NCI-H2107 treated with DMSO at 0.1 percent for 48 hours (cell line): ENCODE measurements at regions not wholly inside any gene's neighbourhood (a gene's known extent, or its start where the extent isn't known, plus 50 kb on each side); places are given as distances from the start of the nearest gene placed in this dataset.
A peak's percentile ranks its signal among the peaks of the same experiment; 100 is the strongest.
"Not testable (repeated sequence)": the region's sequence is repeated elsewhere in the genome, so short reads cannot be mapped to it uniquely, and the experiment has no call there.

Source experiments
- DNase-seq: peaks from one replicate; lab custom pipeline; 2025; ENCODE audit not compliant: unreplicated experiment; lab: John Stamatoyannopoulos, UW

DNA sequence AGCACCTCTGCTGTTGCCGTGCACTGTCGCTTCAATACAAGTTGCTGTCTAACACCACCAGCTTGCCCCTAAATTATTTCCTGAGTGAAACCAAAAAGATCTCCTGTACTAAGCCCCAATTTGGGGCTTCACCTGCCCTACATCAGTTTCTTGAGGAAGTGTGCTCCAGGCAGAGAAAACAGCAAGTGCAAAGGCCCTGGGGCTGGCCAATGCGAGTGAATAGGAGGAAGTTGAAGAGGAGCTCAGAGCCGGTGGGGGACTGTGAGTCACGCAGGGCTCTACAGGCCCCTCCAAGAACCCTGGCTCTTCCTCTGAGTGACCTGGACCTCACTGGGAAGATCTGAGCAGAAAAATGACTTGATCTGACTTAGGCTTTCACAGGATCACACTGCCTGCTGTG, 117.2 kb downstream of the IPO8 start:
- no peak for DNase-seq

DNA sequence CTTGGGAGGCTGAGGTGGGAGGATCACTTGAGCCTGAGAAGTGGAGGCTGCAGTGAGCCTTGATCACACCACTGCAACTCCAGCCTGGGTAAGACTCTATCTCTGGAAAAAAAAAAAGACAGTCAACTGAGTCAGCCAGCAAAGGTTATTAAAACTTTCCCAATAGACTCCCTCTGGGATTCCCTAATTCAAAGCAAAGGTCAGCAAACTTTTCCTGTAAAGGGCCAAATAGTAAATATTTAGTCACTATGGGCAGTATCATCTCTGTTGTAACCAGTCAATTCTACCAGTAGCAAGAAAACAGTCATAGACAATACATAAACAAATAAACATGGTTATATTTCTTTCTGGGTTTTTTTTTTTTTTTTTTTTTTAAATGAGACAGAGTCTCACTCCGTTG, 122.5 kb downstream of the IPO8 start:
- no peak for DNase-seq

DNA sequence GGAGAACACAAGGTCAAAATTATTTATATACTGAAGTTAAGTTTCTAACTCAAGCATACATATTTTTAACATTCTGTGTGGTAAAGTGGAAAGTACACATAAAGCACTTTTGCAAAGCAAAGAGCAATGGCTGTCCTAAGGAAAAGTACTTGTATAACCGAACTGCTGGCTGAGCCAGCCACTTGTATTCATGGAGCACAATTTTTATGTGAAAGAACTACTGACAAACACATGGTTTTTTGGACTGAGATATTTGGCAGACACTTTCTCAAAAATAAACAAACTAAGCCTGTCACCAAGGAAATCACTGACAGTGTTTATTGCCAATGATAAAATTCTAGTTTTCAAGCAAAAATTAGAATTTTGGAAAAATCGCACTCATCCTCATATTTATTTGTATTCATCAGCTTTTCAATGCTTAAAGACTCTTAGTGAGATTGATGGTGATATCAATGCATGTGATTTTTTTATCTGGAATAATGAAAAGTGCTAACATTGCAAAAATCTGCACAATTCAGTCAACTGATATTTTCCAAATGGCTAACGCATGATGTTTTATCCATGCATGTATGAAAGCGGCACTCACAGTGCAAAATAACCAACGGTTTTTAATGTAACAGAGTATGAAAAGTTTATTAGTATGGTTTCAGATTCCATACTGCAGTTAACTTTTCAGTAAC, 125.3 kb downstream of the IPO8 start:
- DNase-seq = no peak

DNA sequence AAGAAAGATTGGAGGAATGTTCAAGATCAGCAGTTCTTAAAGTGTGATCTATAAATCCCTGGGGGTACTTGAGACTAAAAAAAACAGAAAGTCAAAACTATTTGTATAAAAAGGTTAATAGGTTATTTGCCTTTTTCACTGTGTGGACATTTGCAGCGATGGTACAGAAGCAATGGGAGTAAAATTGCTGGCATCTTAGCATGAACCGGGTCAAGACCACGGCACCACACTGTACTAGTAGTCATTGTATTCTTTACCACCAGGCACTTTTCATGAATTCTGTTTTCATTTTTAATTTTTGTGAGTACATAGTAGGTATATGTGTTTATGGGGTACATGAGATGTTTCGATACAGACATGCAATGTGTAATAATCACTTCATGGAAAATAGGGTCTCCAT, 126.2 kb downstream of the IPO8 start:
- DNase-seq = no peak

DNA sequence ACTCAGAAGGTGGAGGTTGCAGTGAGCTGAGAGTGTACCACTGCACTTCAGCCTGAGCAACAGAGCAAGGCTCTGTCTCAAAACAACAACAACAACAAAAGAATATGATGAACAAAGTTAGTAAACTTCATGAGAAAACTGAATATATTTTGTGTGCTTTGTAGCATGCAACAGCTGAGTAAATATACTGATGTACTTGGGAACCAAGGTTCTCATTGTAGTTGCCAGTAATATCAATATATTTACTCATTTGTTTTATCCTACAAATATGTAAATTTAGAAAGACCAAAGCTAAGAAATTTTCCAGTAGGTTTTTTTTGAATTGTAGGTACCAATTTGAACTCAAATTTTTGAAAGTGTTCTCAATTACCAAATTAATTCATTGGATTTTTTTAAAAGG, 127.2 kb downstream of the IPO8 start:
- no peak for DNase-seq

DNA sequence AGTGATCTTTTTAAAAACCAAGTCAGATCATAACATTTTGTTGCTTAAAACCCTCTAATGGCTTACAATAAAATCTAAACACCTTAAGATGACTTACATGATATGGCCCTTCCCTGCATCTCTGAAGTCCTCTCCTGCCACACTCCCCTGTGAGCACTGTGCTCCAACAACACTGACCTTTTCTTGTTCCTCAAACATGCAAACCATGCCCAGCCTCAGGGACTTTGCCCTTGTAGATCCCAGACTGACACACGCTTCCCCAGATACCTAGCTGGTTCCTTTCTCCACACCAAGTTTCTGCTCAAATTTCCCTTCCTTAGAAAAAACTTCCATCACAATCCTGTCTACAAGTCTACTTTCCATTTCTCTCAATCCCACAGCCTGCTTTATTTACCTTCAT, 128.6 kb downstream of the IPO8 start:
- DNase-seq = no peak

DNA sequence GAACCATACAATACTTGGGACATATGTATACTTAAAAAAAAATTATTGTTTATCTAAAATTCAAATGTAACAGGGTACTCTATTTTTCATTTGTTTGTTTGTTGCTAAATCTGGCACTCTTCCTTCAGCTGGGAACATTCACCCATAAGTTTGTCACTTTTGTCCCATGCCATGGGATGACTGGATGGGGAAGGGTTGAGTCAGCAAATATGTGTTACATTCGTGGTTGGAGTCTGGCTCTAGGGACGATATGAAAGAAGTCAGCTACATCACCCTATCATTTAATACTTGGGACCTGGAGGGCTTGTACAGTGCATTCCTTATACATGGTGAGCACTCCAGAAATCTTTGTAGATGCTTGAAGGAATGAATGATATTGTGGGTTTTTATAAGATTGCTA, 131.3 kb downstream of the IPO8 start:
- DNase-seq = no peak

DNA sequence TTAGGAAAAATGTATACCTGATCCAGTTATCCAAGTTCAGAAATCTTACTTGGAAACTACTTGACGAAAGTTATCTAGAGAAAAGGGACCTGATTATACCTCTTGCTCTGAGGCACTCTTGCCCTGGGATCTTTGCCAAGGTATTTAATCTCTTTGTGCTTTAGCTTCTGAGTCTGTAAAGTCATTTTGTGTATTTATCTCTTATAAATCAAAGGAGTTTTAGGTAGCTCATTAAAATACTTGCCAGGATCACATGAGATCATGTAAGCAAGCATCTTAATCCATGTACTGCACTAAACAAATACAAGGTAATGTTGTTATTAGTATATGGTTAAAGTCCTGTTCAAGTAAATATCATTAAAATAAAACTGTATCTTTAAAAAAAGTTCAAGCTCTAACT, 147.5 kb downstream of the IPO8 start:
- DNase-seq = no peak

DNA sequence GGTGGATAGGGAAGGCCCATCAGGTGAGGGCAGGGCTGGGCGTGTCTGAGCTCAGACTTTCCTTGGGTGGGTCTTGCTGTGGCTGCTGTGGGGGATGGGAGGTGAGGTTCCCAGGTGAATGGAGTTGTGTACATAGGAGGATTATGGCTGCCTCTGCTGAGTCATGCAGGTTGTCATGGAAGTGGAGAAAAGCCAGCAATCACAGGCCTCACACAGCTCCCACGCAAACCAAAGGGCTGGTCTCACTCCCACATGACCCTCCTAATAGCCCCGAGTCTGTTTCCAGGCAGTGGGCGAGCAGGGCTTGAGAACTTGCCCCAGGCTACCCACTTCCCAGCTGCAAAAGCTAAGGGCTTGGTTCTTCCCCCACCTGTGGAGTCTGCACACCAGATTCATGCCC, 149.5 kb downstream of the IPO8 start:
- DNase-seq = no peak

DNA sequence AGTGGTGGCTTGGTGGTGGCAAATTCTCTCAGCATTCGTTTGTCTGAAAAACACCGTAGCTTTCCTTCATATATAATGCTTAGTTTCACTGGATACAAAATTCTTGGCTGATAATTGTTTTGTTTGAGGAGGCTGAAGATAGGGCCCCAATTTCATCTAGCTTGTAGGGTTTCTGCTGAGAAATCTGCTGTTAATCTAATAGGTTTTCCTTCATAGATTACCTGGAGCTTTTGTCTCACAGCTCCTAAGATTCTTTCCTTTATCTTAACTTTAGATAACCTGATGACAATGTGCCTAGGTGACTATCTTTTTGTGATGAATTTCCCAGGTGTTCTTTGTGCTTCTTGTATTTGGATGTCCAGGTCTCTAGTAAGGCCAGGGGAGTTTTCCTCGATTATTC, 151.0 kb downstream of the IPO8 start:
- not testable (repeated sequence) for DNase-seq

DNA sequence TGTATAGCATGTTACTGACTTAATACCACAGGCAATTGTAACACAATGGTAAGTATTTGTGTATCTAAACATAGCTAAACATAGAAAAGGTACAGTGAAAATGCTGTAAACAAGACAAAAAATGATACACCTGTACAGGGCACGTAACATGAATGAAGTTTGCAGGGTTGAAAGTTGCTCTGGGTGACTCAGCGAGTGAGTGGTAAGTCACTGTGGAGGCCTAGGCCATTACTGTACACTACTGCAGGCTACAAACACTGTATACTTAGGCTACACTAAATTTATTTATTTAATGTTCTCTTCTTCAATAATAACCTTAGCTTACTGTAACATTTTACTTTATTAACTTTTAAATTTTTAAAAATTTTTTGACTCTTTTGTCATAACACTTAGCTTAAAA, 158.4 kb downstream of the IPO8 start:
- no peak for DNase-seq

DNA sequence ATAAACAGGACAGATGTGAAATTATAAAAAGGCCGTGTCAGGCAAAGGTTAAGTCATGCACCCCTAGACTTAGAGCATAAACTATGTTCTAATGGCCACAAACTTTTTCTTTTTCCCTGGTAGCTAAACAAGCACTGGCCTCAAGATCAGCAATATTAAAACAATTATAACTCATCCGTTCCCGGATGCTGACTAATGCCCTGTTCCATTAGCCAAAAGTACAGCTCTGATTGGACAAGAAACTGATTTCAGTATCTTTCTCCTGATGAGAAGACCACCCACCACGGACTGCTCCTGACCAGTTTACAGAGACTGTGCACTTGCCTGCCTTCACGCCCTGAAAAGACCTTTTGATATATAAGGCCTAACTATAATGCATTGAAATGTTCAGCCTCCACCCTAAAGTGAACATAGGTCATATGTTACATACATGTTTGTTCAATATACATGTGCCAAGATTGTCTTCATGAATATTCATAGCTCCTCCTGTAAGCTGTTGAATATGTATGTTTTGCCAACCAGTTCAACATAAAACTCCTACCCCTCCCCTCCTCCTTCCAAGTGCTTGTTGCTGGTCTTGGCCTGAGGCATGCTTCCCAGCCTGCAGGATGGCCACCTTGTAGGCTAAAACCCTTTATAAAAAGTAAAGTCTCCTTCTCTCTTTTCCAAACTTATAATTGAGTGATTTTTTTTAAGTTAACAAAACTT, 162.0 kb downstream of the IPO8 start:
- DNase-seq = no peak

DNA sequence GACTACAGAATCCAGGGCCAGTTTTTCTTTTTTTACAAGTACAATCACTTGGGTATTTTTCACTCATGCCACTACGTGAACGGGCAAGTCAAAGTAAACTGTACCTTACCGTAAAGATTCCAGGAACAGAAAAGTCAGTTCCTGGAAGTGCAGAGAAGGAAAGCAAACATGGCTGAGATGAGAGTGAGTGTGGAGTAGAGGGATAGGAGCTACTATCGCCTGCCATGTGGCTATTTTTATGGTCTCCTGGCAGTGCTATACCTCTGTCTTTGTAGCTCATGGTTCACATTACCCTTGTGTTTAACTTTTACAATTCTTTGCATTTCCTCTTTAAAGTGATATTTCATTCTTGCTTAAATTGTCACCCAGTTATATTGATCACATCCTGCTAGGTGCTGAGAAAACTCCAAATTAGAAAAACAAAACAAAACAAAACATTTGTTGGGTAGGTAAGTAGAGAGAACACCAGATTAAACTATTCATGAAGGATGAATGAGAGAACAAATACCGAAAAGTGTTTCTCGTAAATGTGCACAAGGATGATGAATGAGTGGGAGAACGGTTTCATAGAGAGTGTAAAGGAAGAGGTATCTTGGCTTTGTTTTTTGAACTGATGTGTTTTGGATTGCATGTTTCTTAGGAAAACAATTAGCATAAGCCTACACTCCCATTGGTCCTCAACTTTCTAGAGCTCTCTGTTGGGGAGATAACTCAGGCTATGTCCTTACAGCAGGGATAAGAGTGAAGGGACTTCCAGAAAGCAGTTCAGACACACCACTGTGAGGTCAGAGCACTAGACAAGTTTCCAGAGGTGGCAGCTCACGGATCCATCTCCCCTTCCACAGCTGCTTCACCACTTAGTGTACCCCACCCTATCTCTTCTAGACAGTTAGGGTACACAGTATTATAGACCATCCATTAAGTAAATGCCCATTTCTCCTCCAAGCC, 163.7 kb downstream of the IPO8 start:
- DNase-seq = no peak

DNA sequence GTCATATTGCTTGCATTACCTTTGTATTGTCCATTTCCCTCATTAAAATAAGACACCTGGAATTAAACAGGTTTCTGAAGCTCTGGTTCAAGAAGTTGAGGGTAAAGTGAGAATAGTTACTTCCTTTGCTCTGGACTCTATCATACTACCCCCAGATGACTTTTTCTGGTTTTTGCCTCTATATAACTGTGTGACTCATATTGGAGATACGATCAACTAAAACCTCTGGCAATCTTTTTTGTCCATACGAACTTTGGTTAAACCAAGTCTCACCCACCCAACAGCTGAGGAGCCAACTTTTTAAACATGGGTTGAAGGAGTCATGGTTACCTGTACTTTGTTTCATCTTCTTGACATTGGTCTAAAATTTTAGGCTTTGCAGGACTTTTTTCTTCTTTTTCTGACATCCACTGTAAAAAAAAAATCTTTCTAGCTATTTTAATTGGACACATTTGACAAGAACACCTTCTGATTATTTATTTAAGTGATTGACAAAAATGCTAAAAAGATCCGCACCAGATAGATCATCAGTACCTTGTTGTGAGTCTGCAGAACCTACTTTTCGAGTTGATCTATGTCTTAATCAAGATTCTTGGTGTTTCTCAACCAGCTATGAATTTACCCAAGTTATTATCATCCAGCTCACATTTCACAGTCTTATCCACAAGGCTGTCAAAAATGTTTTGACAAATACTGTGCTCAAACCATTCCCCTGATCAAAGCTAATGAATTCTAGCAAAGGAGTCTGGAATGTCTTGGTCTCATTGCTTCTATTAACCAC, 166.0 kb downstream of the IPO8 start:
- no peak for DNase-seq

DNA sequence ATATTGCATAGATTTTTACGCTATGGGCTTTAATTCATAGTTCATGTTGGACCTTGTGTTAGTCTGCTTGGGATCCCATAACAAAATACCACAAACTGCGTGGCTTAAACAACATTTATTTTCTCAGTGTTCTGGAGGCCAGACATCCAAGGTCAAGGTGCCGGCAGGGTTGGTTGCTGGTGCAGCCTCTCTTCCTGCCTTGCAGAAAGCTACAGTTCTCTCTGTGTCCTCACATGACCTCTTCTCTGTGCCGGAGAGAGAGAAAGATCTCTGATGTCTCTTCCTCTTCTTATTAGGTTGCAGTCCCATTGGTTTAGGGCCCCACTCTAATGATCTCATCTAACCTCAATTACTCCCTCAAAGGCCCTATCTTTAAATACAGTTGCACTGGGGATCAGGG, 170.5 kb downstream of the IPO8 start:
- no peak for DNase-seq

DNA sequence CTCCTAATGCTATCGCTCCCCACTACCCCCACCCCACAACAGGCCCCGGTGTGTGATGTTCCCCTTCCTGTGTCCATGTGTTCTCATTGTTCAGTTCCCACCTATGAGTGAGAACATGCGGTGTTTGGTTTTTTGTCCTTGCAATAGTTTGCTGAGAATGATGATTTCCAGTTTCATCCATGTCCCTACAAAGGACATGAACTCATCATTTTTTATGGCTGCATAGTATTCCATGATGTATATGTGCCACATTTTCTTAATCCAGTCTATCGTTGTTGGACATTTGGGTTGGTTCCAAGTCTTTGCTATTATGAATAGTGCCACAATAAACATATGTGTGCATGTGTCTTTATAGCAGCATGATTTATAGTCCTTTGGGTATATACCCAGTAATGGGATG, 175.4 kb downstream of the IPO8 start:
- DNase-seq = not testable (repeated sequence)

DNA sequence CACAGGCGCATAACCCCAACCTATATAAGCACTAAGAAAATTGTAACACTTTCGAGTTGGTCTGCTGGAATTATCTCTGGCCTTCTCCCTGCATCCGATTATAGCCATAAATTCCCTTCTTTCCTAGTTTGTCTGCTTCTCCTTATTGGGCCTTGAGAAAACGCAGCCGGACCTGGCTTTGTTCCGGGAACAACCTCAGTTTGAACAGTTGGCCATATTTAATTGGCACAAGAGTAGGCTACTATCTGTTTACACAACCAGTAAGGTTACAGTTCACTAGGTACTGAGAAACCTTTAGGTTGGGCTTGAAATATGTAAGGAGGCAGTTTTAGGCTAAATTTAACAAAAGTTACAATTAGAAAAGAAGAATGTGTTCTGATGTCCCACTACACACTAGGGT, 176.1 kb downstream of the IPO8 start:
- no peak for DNase-seq

DNA sequence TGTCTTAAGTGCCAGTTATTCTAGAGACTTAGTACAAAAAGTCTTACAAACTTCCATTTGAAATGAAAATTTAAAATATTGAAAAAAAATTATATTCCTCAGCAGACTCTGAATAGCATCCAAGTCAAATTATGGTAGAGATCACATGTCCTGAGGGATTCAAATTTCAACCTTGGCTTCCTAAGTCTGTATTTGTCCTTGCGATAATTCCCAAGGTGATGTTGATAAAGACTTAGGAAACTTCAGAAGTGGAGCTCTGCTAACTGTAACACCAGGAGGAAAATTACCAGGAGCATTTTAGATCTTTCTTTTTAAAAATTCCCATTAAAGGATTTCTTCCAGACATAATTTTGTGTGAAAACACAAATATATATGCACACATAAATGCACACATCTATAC, 178.3 kb downstream of the IPO8 start:
- DNase-seq = no peak

DNA sequence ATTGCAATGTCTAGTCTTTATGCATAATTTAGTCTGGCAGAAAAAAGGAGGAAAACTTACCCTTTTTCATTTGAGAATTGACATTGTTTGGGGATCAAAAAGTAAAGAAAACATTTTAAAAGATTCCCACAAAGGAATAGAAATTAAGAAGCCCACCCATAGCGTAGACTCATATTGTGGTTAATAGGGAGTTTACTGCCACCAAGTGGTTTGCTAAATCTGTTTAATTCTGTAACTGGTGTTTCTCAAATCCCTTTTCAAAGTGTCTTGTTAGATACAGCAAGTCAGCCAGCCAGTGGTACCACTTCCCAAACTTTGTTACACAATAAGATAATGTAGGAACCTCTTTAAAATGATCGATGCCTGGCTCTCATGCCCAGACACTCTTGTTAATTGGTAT, 180.3 kb downstream of the IPO8 start:
- DNase-seq = peak; percentile 3

DNA sequence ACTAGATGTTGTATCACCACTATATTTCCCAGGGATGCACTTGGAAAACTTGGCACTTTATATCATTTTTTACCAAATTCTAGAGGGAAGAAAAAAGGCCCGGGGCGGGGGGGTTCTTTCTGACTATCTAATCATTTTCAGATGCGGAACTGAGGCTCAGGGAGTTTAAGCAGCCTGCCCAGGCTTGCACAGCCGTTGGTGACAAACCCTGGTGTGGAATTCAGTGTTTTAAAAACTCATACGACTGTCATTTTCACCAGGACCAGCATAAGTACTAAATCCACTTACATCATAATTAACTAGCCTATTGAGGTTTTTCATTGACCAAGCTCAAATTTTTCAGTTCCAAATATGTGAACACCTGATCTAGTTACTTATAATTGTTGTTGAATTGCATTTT, 181.0 kb downstream of the IPO8 start:
- DNase-seq = no peak
